ENCODE measurements at regions not wholly inside any gene's neighbourhood (a gene's known extent, or its start where the extent isn't known, plus 50 kb on each side); places are given as distances from the start of the nearest gene placed in this dataset.

GRCh38 chr11:109586789-109587188 lies 164.8 kb downstream of the C11orf87 start:
- no peak for TF ChIP-seq RARB (CRISPR knock-in tag; IDR thresholded peaks at IDR 0.05)
- no peak for TF ChIP-seq SNAI2 (CRISPR knock-in tag; IDR thresholded peaks at IDR 0.05)
- no peak for TF ChIP-seq GLIS3 (CRISPR knock-in tag; IDR thresholded peaks at IDR 0.05)
- TF ChIP-seq PPARA (CRISPR knock-in tag; IDR thresholded peaks at IDR 0.05; ENCODE audit: borderline replicate concordance): no peak
- no peak for TF ChIP-seq BACH2 (CRISPR knock-in tag; IDR thresholded peaks at IDR 0.05; ENCODE audit: borderline replicate concordance)
- TF ChIP-seq TOX (CRISPR knock-in tag; IDR thresholded peaks at IDR 0.05; ENCODE audit: borderline replicate concordance): no peak
- no peak for TF ChIP-seq ISL1 (CRISPR knock-in tag; IDR thresholded peaks at IDR 0.05)
- no peak for TF ChIP-seq CSDC2 (CRISPR knock-in tag; IDR thresholded peaks at IDR 0.05)
- TF ChIP-seq ZC3H10 (CRISPR knock-in tag; IDR thresholded peaks at IDR 0.05): no peak
- TF ChIP-seq ESRRG (CRISPR knock-in tag; IDR thresholded peaks at IDR 0.05): no peak
- no peak for TF ChIP-seq ARNTL (CRISPR knock-in tag; IDR thresholded peaks at IDR 0.05; ENCODE audit: borderline replicate concordance, low read depth)
- TF ChIP-seq TSHZ2 (CRISPR knock-in tag; IDR thresholded peaks at IDR 0.05): no peak
- TF ChIP-seq TCF4 (CRISPR knock-in tag; IDR thresholded peaks at IDR 0.05; ENCODE audit: borderline replicate concordance): no peak
- no peak for TF ChIP-seq ZNF565 (CRISPR knock-in tag; conservative IDR thresholded peaks at IDR 0.05; ENCODE audit: low read depth)
- TF ChIP-seq ZFP3 (CRISPR knock-in tag; IDR thresholded peaks at IDR 0.05): no peak
- TF ChIP-seq CSRNP3 (CRISPR knock-in tag; IDR thresholded peaks at IDR 0.05): no peak
- no peak for TF ChIP-seq CREB5 (CRISPR knock-in tag; IDR thresholded peaks at IDR 0.05; ENCODE audit: low read depth)
- TF ChIP-seq POU6F1 (CRISPR knock-in tag; IDR thresholded peaks at IDR 0.05; ENCODE audit: borderline replicate concordance, low read depth): no peak
- TF ChIP-seq ZFP30 (CRISPR knock-in tag; IDR thresholded peaks at IDR 0.05): no peak
- no peak for ATAC-seq

- TF ChIP-seq CSRNP3 (CRISPR knock-in tag; IDR thresholded peaks at IDR 0.05) (no peak), ZFP3 (CRISPR knock-in tag; IDR thresholded peaks at IDR 0.05) (no peak), TOX (CRISPR knock-in tag; IDR thresholded peaks at IDR 0.05; ENCODE audit: borderline replicate concordance) (no peak), PATZ1 (CRISPR knock-in tag; IDR thresholded peaks at IDR 0.05; ENCODE audit: borderline replicate concordance) (no peak), ARNTL (CRISPR knock-in tag; IDR thresholded peaks at IDR 0.05; ENCODE audit: borderline replicate concordance, low read depth) (no peak), POU6F1 (CRISPR knock-in tag; IDR thresholded peaks at IDR 0.05; ENCODE audit: borderline replicate concordance, low read depth) (no peak), SNAI2 (CRISPR knock-in tag; IDR thresholded peaks at IDR 0.05) (no peak), ZC3H10 (CRISPR knock-in tag; IDR thresholded peaks at IDR 0.05) (no peak), ZNF8 (CRISPR knock-in tag; IDR thresholded peaks at IDR 0.05) (no peak), TCF4 (CRISPR knock-in tag; IDR thresholded peaks at IDR 0.05; ENCODE audit: borderline replicate concordance) (no peak), GLIS3 (CRISPR knock-in tag; IDR thresholded peaks at IDR 0.05) (no peak), OSR1 (CRISPR knock-in tag; IDR thresholded peaks at IDR 0.05) (no peak), CREB5 (CRISPR knock-in tag; IDR thresholded peaks at IDR 0.05; ENCODE audit: low read depth) (no peak), ZNF70 (CRISPR knock-in tag; IDR thresholded peaks at IDR 0.05) (no peak), RARB (CRISPR knock-in tag; IDR thresholded peaks at IDR 0.05) (no peak), ZFP30 (CRISPR knock-in tag; IDR thresholded peaks at IDR 0.05) (no peak), ISL1 (CRISPR knock-in tag; IDR thresholded peaks at IDR 0.05) (no peak)
- no peak for ATAC-seq
Observed at GRCh38 chr11:109590782-109591181, 168.8 kb downstream of the C11orf87 start.

Data from SK-N-SH treated with all-trans-retinoic acid at 6 μM for 48 hours (cell line).